AG09319 (cell line): ENCODE measurements at regions not wholly inside any gene's neighbourhood (a gene's known extent, or its start where the extent isn't known, plus 50 kb on each side); places are given as distances from the start of the nearest gene placed in this dataset.

ENCODE experiments used
- DNase-seq: peaks from one replicate; pipeline ENCODE4 v3.0.0-alpha.2; 2010; ENCODE audit warnings: low read depth; ENCODE audit errors: extremely low read depth
- CTCF ChIP-seq: IDR thresholded peaks from 2 replicates; pipeline ENCODE4 v1.5.1; 2011; ENCODE audit warnings: low read depth, mild to moderate bottlenecking, inconsistent platforms, low read length, moderate library complexity

- TF ChIP-seq CTCF, result no peak
- DNase-seq, result no peak
These were observed 624.2 kb downstream of the MTRR start for GRCh38 chr5:8493176-8493575.

GRCh38 chr5:8500426-8500825, 631.5 kb downstream of the MTRR start:
- TF ChIP-seq CTCF, result no peak
- no peak for DNase-seq

GRCh38 chr5:8505196-8505595, 636.2 kb downstream of the MTRR start:
- TF ChIP-seq CTCF, result no peak
- DNase-seq, result no peak

- TF ChIP-seq CTCF, result no peak
These were observed 639.3 kb downstream of the MTRR start for GRCh38 chr5:8508231-8508630.

GRCh38 chr5:8516356-8516755, 647.4 kb downstream of the MTRR start:
- DNase-seq, result no peak
- no peak for TF ChIP-seq CTCF

More at GRCh38 chr5:8508231-8508630, 639.3 kb downstream of the MTRR start:
- DNase-seq, result no peak

- TF ChIP-seq CTCF, result no peak
- DNase-seq, result no peak
These were observed 648.5 kb downstream of the MTRR start for GRCh38 chr5:8517456-8517855.

- no peak for TF ChIP-seq CTCF
These were observed 652.0 kb downstream of the MTRR start for GRCh38 chr5:8520917-8521316.

More at GRCh38 chr5:8520917-8521316, 652.0 kb downstream of the MTRR start:
- no peak for DNase-seq
